Transverse colon (tissue), 4 donors: ENCODE measurements at regions not wholly inside any gene's neighbourhood (a gene's known extent, or its start where the extent isn't known, plus 50 kb on each side); places are given as distances from the start of the nearest gene placed in this dataset.

ENCODE experiments used
- POLR2AphosphoS5 ChIP-seq, 3 donors: sonication (generic); formaldehyde crosslinking; IDR thresholded peaks; one replicate each; pipeline ENCODE4 v1.6.1; 2016; ENCODE audit warnings: antibody characterized with exemption in 3 of 3
- TF ChIP-seq, protein P1 (sequence below), 5 experiments: fragments of 200-600 bp in 3 of 5; fragments of 450-650 bp in 2 of 5; sonication (generic) in 3 of 5; IDR thresholded peaks; 1 replicate in 2 of 5; 2 replicates in 3 of 5; pipeline ENCODE4 v1.5.1; 2016 to 2017; ENCODE audit warnings: antibody characterized with exemption in 5 of 5, inconsistent platforms in 3 of 5, mild to moderate bottlenecking in 2 of 5, moderate library complexity in 1 of 5

DNA sequence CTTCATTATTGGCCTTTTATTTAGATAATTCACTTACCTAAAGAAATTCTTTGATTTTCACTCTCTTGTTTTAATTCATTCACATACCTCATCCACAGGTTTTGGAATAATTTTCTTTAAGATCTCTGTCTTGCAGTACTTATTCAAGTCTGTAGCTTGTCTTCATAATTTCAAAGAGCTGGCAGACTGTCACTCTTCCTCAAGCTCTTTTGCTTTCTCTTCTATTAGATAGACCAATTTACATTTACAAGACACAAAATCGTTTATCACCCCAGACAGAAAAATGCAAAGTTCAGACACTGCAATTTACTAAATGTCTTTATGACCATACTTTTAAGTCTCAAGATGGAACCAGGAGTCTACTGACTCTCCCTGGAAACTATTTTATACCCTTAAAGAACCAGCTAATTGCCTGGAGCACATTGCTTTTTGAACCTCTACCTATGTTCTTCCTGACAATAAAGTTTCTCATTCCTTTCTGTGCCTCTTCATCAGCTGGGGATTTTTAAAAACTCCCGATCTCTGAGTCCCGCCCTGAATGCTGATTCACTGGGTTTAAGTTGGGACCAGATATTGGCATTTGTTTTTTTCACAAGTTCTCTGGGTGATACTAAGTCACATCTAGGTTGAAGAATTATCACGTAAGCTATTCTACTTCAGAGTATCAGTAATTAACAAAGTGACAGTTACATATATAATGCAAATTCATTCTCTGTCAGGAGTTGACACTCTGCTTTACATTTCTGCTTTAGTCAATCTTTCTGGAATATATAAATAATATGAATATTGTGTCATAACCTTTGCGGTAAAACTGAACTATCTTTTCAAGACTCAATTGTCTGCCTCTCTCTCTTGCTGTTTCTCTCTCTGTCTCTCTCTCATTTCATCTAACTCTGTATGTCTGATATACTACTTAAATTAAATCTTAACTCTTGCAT lies 196.4 kb downstream of the PCDH7 start:
- no peak for TF ChIP-seq POLR2AphosphoS5 (IDR thresholded peaks at IDR 0.05)
- TF ChIP-seq, protein P1, sequence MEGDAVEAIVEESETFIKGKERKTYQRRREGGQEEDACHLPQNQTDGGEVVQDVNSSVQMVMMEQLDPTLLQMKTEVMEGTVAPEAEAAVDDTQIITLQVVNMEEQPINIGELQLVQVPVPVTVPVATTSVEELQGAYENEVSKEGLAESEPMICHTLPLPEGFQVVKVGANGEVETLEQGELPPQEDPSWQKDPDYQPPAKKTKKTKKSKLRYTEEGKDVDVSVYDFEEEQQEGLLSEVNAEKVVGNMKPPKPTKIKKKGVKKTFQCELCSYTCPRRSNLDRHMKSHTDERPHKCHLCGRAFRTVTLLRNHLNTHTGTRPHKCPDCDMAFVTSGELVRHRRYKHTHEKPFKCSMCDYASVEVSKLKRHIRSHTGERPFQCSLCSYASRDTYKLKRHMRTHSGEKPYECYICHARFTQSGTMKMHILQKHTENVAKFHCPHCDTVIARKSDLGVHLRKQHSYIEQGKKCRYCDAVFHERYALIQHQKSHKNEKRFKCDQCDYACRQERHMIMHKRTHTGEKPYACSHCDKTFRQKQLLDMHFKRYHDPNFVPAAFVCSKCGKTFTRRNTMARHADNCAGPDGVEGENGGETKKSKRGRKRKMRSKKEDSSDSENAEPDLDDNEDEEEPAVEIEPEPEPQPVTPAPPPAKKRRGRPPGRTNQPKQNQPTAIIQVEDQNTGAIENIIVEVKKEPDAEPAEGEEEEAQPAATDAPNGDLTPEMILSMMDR (IDR thresholded peaks at IDR 0.05): no peak
